Right lobe of liver (tissue), 6 donors: ENCODE measurements at regions not wholly inside any gene's neighbourhood (a gene's known extent, or its start where the extent isn't known, plus 50 kb on each side); places are given as distances from the start of the nearest gene placed in this dataset.

Experiments
- ATAC-seq, 4 donors: fragments of 200-7000 bp; cut with Tn5 transposase; one replicate each; pipeline ENCODE4 v1.9.1; 2020; ENCODE audit warnings: mild to moderate bottlenecking in 4 of 4, moderate library complexity in 4 of 4
- DNase-seq, 3 donors: peaks; one replicate each; pipeline ENCODE4 v3.0.0-alpha.2; 2020
- H3K27ac ChIP-seq, 3 donors: fragments of 200-600 bp; one replicate each; pipeline ENCODE4 v1.8.0; 2022
- H3K27me3 ChIP-seq, 2 donors: fragments of 200-600 bp; one replicate each; pipeline ENCODE4 v1.8.0; 2022
- H3K36me3 ChIP-seq, 4 donors: fragments of 200-600 bp; sonication (generic) in 1 of 4; one replicate each; pipeline versions ENCODE4 v1.5.1 to v1.8.0; 2017 to 2022; ENCODE audit warnings: control low read depth in 1 of 4
- H3K4me1 ChIP-seq, 4 donors: fragments of 200-600 bp; sonication (generic) in 1 of 4; one replicate each; pipeline versions ENCODE4 v1.5.1 to v1.8.0; 2017 to 2022; ENCODE audit warnings: control low read depth in 1 of 4
- H3K4me3 ChIP-seq, 3 donors: fragments of 200-600 bp; one replicate each; pipeline ENCODE4 v1.8.0; 2022
- H3K9me3 ChIP-seq, 4 donors: fragments of 200-600 bp; sonication (generic) in 1 of 4; one replicate each; pipeline versions ENCODE4 v1.5.1 to v1.8.0; 2017 to 2022; ENCODE audit warnings: control low read depth in 1 of 4
- POLR2A ChIP-seq: fragments of 450-650 bp; IDR thresholded peaks from one replicate; pipeline ENCODE4 v1.6.1; 2017; ENCODE audit warnings: antibody characterized with exemption, mild to moderate bottlenecking
- WGBS: methylation state at CpG from one replicate; pipeline ENCODE4 v1.1.6; 2018; ENCODE audit warnings: low coverage, low lambda C conversion rate; ENCODE audit not compliant: insufficient coverage; ENCODE audit errors: missing lambda C conversion rate; 5-methylcytosine and 5-hydroxymethylcytosine counted together
- intact Hi-C, 2 donors: fragments of 100-400 bp; cut with DNase I; formaldehyde crosslinking; loops; one replicate each; pipeline versions ENCODE4 v1.11.2 to v1.14.1; 2022
- TF ChIP-seq, protein P1 (sequence below), 4 donors: fragments of 200-600 bp in 3 of 4; fragments of 450-650 bp in 1 of 4; IDR thresholded peaks; one replicate each; pipeline versions ENCODE4 v1.5.1 to v1.8.0; 2016 to 2022; ENCODE audit warnings: antibody characterized with exemption in 4 of 4, mild to moderate bottlenecking in 2 of 4
- donor health status: DM: no; HTN: yes; CAD: no.
- donor health status: DM: no; HTN: no; CAD: no.
- donor health status: DM: no; HTN: no; CAD: no.
- donor health status: DM: no; HTN: yes; CAD: no.
- donor health status: DM: no; HTN: yes; CAD: no.

DNA sequence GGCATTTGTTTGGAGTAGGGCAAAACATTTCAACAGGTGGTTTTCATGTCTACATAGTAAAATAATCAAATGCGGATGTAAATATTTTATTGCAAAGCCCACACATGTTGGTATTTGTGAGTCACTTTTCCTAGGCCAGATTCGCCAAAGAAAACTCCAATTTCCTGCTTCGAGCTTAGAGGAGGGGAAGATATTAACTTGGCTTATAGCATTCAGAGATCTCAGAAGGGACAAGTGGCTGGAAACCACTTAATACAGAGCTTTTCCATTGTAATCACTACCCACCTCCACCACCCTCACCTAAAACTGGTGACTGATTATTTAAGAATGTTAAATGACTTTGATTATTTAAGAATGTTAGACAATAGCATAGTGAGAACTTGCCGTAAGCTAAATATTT lies 530.6 kb upstream of the SPRY2 start:
- Histone ChIP-seq H3K27ac (no peak overlapping the region), H3K9me3 (no peaks in the 10 kb centered on the region), H3K4me3 (no peak overlapping the region), H3K27me3 (no peaks in the 10 kb centered on the region), H3K36me3 (no peaks in the 10 kb centered on the region), H3K4me1 (no peaks in the 10 kb centered on the region)
- 68% methylated on average over 4 of the region's 4 CpGs for WGBS
- TF ChIP-seq POLR2A, result no peak
- TF ChIP-seq, protein P1, sequence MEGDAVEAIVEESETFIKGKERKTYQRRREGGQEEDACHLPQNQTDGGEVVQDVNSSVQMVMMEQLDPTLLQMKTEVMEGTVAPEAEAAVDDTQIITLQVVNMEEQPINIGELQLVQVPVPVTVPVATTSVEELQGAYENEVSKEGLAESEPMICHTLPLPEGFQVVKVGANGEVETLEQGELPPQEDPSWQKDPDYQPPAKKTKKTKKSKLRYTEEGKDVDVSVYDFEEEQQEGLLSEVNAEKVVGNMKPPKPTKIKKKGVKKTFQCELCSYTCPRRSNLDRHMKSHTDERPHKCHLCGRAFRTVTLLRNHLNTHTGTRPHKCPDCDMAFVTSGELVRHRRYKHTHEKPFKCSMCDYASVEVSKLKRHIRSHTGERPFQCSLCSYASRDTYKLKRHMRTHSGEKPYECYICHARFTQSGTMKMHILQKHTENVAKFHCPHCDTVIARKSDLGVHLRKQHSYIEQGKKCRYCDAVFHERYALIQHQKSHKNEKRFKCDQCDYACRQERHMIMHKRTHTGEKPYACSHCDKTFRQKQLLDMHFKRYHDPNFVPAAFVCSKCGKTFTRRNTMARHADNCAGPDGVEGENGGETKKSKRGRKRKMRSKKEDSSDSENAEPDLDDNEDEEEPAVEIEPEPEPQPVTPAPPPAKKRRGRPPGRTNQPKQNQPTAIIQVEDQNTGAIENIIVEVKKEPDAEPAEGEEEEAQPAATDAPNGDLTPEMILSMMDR (IDR thresholded peaks at IDR 0.05), result no peak
- ATAC-seq, result no peak
- intact Hi-C loops, result no loop called here
- no peak for DNase-seq

DNA sequence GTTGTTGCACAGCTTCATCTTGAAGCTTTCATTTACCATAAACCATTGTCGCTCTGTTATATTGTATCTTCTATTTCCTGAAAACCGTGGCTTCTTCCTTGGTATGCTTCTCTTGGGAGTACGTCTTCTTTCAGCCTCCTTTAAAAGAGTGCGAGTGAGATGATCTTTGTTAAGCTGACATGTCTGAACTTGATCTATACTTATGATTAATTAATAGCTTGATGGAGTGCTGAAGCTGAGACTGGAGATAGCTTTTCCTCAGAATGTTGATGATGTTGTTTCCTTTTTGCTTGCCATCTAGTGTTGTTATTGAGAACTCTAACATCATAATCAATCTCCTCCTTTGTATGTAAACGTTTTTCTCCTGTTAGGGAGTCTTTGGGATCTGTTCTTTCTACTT lies 529.3 kb upstream of the SPRY2 start:
- Histone ChIP-seq H3K27me3 (no peaks in the 10 kb centered on the region), H3K4me3 (no peak overlapping the region), H3K27ac (no peak overlapping the region), H3K36me3 (no peaks in the 10 kb centered on the region), H3K4me1 (no peaks in the 10 kb centered on the region), H3K9me3 (no peaks in the 10 kb centered on the region)
- ATAC-seq, result no peak
- TF ChIP-seq, protein P1 (IDR thresholded peaks at IDR 0.05), result no peak
- TF ChIP-seq POLR2A, result no peak
- 52% methylated on average over 5 of the region's 5 CpGs for WGBS
- intact Hi-C loops, result no loop called here
- DNase-seq, result no peak

DNA sequence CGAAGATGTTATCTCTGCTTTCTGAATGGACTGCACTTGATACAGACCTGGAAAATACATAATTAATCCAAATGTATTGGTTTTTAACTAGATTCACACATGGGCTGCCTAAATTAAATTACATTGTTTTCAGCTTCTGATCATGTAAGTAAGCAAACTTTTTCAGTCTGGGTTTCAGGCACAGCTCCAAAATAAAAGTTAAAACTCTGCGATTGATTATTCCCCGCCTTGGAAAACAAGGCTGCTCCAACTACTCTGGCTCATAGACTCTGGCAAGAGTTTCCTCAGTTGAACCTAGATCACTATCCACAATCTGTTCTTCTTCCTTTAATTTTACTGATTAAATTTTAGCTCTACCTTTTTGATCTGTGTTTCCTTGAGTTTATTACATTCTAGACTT lies 526.0 kb upstream of the SPRY2 start:
- TF ChIP-seq, protein P1 (IDR thresholded peaks at IDR 0.05), result no peak
- TF ChIP-seq POLR2A, result no peak
- ATAC-seq, result no peak
- Histone ChIP-seq H3K4me1 (no peaks in the 10 kb centered on the region), H3K27me3 (no peaks in the 10 kb centered on the region), H3K27ac (no peak overlapping the region), H3K36me3 (no peaks in the 10 kb centered on the region), H3K4me3 (no peak overlapping the region), H3K9me3 (no peaks in the 10 kb centered on the region)
- DNase-seq, result no peak
- intact Hi-C loops, result no loop called here
- WGBS, result 84% methylated on average over 3 of the region's 3 CpGs

DNA sequence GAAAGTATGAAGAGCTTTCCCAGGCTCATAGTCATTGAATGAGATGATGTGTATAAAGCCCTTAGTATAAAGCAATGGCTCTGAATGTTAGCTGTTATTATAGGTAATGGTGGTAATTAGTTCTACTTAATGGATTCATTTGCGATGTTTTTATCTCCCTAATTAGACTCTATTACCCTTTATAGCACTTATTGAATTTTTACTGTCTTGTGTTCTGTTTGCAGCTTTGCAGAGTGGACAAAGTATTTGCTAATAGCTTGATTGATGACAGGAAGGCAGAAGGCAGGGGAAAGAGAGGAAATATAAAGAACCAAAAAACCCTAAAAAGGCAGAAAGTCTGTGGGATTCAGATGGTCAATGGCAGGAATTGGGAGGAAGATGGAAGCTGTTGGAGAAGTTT lies 524.4 kb upstream of the SPRY2 start:
- Histone ChIP-seq H3K27ac (no peak overlapping the region), H3K4me1 (no peaks in the 10 kb centered on the region), H3K4me3 (no peak overlapping the region), H3K27me3 (no peaks in the 10 kb centered on the region), H3K9me3 (no peaks in the 10 kb centered on the region), H3K36me3 (no peaks in the 10 kb centered on the region)
- ATAC-seq (no peak), DNase-seq (no peak)
- 53% methylated on average over 1 of the region's 1 CpG for WGBS
- TF ChIP-seq, protein P1 (IDR thresholded peaks at IDR 0.05), result no peak
- no peak for TF ChIP-seq POLR2A
- intact Hi-C loops, result no loop called here

DNA sequence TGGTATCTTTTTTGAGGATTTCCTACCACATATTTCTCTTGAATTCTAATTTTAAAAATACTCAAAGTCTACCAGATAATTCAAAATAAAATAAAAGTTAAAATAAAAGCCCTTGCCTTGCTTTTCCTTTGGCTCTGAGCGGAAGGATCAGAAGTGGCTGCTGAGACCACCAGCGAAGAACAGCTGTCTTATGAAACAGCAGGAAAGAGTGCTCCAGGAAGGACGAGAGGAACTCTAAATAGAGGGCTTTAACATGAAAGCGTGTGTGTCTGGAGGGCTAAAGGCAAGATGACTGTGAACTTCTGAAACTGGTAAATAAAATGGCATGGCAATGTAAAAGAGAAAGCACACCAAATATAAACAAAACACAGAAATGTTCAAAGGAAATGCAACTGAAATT lies 521.5 kb upstream of the SPRY2 start:
- Histone ChIP-seq H3K4me1 (no peaks in the 10 kb centered on the region), H3K27me3 (no peaks in the 10 kb centered on the region), H3K9me3 (no peaks in the 10 kb centered on the region), H3K27ac (no peak overlapping the region), H3K36me3 (no peaks in the 10 kb centered on the region), H3K4me3 (no peak overlapping the region)
- TF ChIP-seq, protein P1 (IDR thresholded peaks at IDR 0.05), result no peak
- no peak for TF ChIP-seq POLR2A
- intact Hi-C loops, result no loop called here
- 51% methylated on average over 4 of the region's 4 CpGs for WGBS
- DNase-seq, result no peak
- ATAC-seq, result no peak
